Karpas-422 (cell line): ENCODE measurements at regions not wholly inside any gene's neighbourhood (a gene's known extent, or its start where the extent isn't known, plus 50 kb on each side); places are given as distances from the start of the nearest gene placed in this dataset.

Experiments
- DNase-seq: peaks from one replicate; pipeline ENCODE4 v3.0.0-alpha.2; 2015
- H2AFZ ChIP-seq: fragments of 200-600 bp; sonication (generic); 2 replicates; pipeline ENCODE4 v1.6.1; 2014; ENCODE audit warnings: antibody characterized with exemption, low read length, mixed read lengths
- H3K27ac ChIP-seq: fragments of 200-600 bp; sonication (generic); 2 replicates; pipeline ENCODE4 v1.5.1; 2014; ENCODE audit warnings: mild to moderate bottlenecking, low read length, moderate library complexity
- H3K27me3 ChIP-seq: fragments of 200-600 bp; sonication (generic); 2 replicates; pipeline ENCODE4 v1.6.1; 2014; ENCODE audit warnings: low read length, mixed read lengths
- H3K36me3 ChIP-seq: fragments of 200-600 bp; sonication (generic); 2 replicates; pipeline ENCODE4 v1.6.1; 2014; ENCODE audit warnings: low read length, mixed read lengths; ENCODE audit not compliant: insufficient read depth
- H3K4me1 ChIP-seq: fragments of 200-600 bp; sonication (generic); 2 replicates; pipeline ENCODE4 v1.6.1; 2014; ENCODE audit warnings: mild to moderate bottlenecking, low read length, mixed read lengths
- H3K4me2 ChIP-seq: fragments of 200-600 bp; sonication (generic); 2 replicates; pipeline ENCODE4 v1.6.1; 2014; ENCODE audit warnings: low read length, low read depth, mild to moderate bottlenecking; ENCODE audit not compliant: poor library complexity, severe bottlenecking
- H3K4me3 ChIP-seq: fragments of 200-600 bp; sonication (generic); 2 replicates; pipeline ENCODE4 v1.5.1; 2014; ENCODE audit warnings: mild to moderate bottlenecking, antibody characterized with exemption, low read length, mixed read lengths
- H3K79me2 ChIP-seq: fragments of 200-600 bp; sonication (generic); 2 replicates; pipeline ENCODE4 v1.6.1; 2014; ENCODE audit warnings: mild to moderate bottlenecking, low read length, mixed read lengths
- H3K9ac ChIP-seq: fragments of 200-600 bp; sonication (generic); 2 replicates; pipeline ENCODE4 v1.6.0; 2014; ENCODE audit warnings: low read length
- H3K9me2 ChIP-seq: fragments of 200-600 bp; sonication (generic), shearing (Covaris generic); replicated peaks from 2 replicates; pipeline ENCODE4 v1.6.0; 2014; ENCODE audit warnings: mild to moderate bottlenecking, low read length, moderate library complexity; ENCODE audit not compliant: insufficient read depth
- H3K9me3 ChIP-seq: fragments of 300-700, 200-600 bp; sonication (generic); 2 replicates; pipeline ENCODE4 v1.6.1; 2014; ENCODE audit warnings: low read length, mixed read lengths
- H4K20me1 ChIP-seq: fragments of 200-600 bp; sonication (generic); 2 replicates; pipeline ENCODE4 v1.6.1; 2014; ENCODE audit warnings: mild to moderate bottlenecking, antibody characterized with exemption, low read length, low read depth; ENCODE audit not compliant: insufficient read depth

GRCh38 chr1:208644401-208645160 is 400.4 kb upstream of the PLXNA2 start:
- Histone ChIP-seq H3K4me2 (no peak overlapping the region), H3K27ac (no peak overlapping the region), H3K9me2 (no peaks in the 10 kb centered on the region), H3K36me3 (no peaks in the 10 kb centered on the region), H3K9me3 (no peaks in the 10 kb centered on the region), H4K20me1 (no peaks in the 10 kb centered on the region), H3K9ac (no peak overlapping the region), H3K4me1 (no peaks in the 10 kb centered on the region), H3K4me3 (no peak overlapping the region), H3K79me2 (no peaks in the 10 kb centered on the region), H2AFZ (no peak overlapping the region), H3K27me3 (no peaks in the 10 kb centered on the region)
- DNase-seq = no peak

GRCh38 chr1:208646431-208646830 is 402.2 kb upstream of the PLXNA2 start:
- no peaks in the 10 kb centered on the region for H3K4me1 ChIP-seq
- no peak overlapping the region for H3K4me2 ChIP-seq
- H3K9ac ChIP-seq = no peak overlapping the region
- no peaks in the 10 kb centered on the region for H4K20me1 ChIP-seq
- no peaks in the 10 kb centered on the region for H3K9me2 ChIP-seq
- no peaks in the 10 kb centered on the region for H3K79me2 ChIP-seq
- no peak overlapping the region for H3K27ac ChIP-seq
- H3K4me3 ChIP-seq = no peak overlapping the region
- H3K27me3 ChIP-seq = no peaks in the 10 kb centered on the region
- no peak for DNase-seq
- no peaks in the 10 kb centered on the region for H3K9me3 ChIP-seq
- H2AFZ ChIP-seq = no peak overlapping the region
- no peaks in the 10 kb centered on the region for H3K36me3 ChIP-seq

- no peaks in the 10 kb centered on the region for H4K20me1 ChIP-seq
- H3K9me3 ChIP-seq = no peaks in the 10 kb centered on the region
Measured at GRCh38 chr1:208648146-208648545, 404.0 kb upstream of the PLXNA2 start.

GRCh38 chr1:208652296-208653160 is 408.3 kb upstream of the PLXNA2 start:
- H4K20me1 ChIP-seq = no peaks in the 10 kb centered on the region
- H3K4me2 ChIP-seq = no peak overlapping the region
- no peak overlapping the region for H3K9ac ChIP-seq
- H3K27me3 ChIP-seq = no peaks in the 10 kb centered on the region
- H3K36me3 ChIP-seq = no peaks in the 10 kb centered on the region
- H3K4me3 ChIP-seq = no peak overlapping the region
- no peaks in the 10 kb centered on the region for H3K9me3 ChIP-seq
- no peaks in the 10 kb centered on the region for H3K4me1 ChIP-seq
- H3K27ac ChIP-seq = no peak overlapping the region
- no peaks in the 10 kb centered on the region for H3K9me2 ChIP-seq
- DNase-seq = peak; percentile 78
- no peaks in the 10 kb centered on the region for H3K79me2 ChIP-seq
- H2AFZ ChIP-seq = no peak overlapping the region

More at GRCh38 chr1:208648146-208648545, 404.0 kb upstream of the PLXNA2 start:
- H3K27me3 ChIP-seq = no peaks in the 10 kb centered on the region
- DNase-seq = no peak
- no peak overlapping the region for H3K9ac ChIP-seq
- H3K4me2 ChIP-seq = no peak overlapping the region
- H3K4me1 ChIP-seq = no peaks in the 10 kb centered on the region
- no peak overlapping the region for H3K4me3 ChIP-seq
- H3K27ac ChIP-seq = no peak overlapping the region
- no peaks in the 10 kb centered on the region for H3K36me3 ChIP-seq
- H3K79me2 ChIP-seq = no peaks in the 10 kb centered on the region
- no peak overlapping the region for H2AFZ ChIP-seq
- no peaks in the 10 kb centered on the region for H3K9me2 ChIP-seq

GRCh38 chr1:208653426-208653825 is 409.2 kb upstream of the PLXNA2 start:
- H3K9ac ChIP-seq = no peak overlapping the region
- H4K20me1 ChIP-seq = no peaks in the 10 kb centered on the region
- no peak overlapping the region for H3K4me3 ChIP-seq
- H3K27ac ChIP-seq = no peak overlapping the region
- no peak overlapping the region for H3K4me2 ChIP-seq
- H3K9me2 ChIP-seq = no peaks in the 10 kb centered on the region
- H3K36me3 ChIP-seq = no peaks in the 10 kb centered on the region
- no peaks in the 10 kb centered on the region for H3K79me2 ChIP-seq
- no peak overlapping the region for H2AFZ ChIP-seq
- DNase-seq = no peak
- H3K9me3 ChIP-seq = no peaks in the 10 kb centered on the region
- H3K4me1 ChIP-seq = no peaks in the 10 kb centered on the region
- H3K27me3 ChIP-seq = no peaks in the 10 kb centered on the region

GRCh38 chr1:208654241-208654640 is 410.1 kb upstream of the PLXNA2 start:
- H3K4me1 ChIP-seq = no peaks in the 10 kb centered on the region
- H4K20me1 ChIP-seq = no peaks in the 10 kb centered on the region
- H3K4me3 ChIP-seq = no peak overlapping the region
- no peaks in the 10 kb centered on the region for H3K79me2 ChIP-seq
- H3K4me2 ChIP-seq = no peak overlapping the region
- no peak overlapping the region for H3K27ac ChIP-seq
- H3K27me3 ChIP-seq = no peaks in the 10 kb centered on the region
- H2AFZ ChIP-seq = no peak overlapping the region
- no peaks in the 10 kb centered on the region for H3K36me3 ChIP-seq
- H3K9ac ChIP-seq = no peak overlapping the region
- peak; percentile 50 for DNase-seq
- H3K9me2 ChIP-seq = no peaks in the 10 kb centered on the region
- no peaks in the 10 kb centered on the region for H3K9me3 ChIP-seq

- Histone ChIP-seq H2AFZ (no peak overlapping the region), H3K4me3 (no peak overlapping the region), H3K9me3 (no peaks in the 10 kb centered on the region), H4K20me1 (no peaks in the 10 kb centered on the region), H3K4me2 (no peak overlapping the region), H3K9ac (no peak overlapping the region), H3K36me3 (no peaks in the 10 kb centered on the region), H3K9me2 (no peaks in the 10 kb centered on the region), H3K27ac (no peak overlapping the region), H3K27me3 (no peaks in the 10 kb centered on the region), H3K79me2 (no peaks in the 10 kb centered on the region), H3K4me1 (no peaks in the 10 kb centered on the region)
- DNase-seq = no peak
Measured at GRCh38 chr1:208665936-208666335, 421.8 kb upstream of the PLXNA2 start.

GRCh38 chr1:208668991-208669390 is 424.8 kb upstream of the PLXNA2 start:
- no peak for DNase-seq
- Histone ChIP-seq H3K9me3 (no peaks in the 10 kb centered on the region), H3K9me2 (no peaks in the 10 kb centered on the region), H3K4me1 (no peaks in the 10 kb centered on the region), H3K4me3 (no peak overlapping the region), H3K36me3 (no peaks in the 10 kb centered on the region), H3K79me2 (no peaks in the 10 kb centered on the region), H2AFZ (no peak overlapping the region), H3K27ac (no peak overlapping the region), H3K27me3 (no peaks in the 10 kb centered on the region), H3K9ac (no peak overlapping the region), H3K4me2 (no peak overlapping the region), H4K20me1 (no peaks in the 10 kb centered on the region)
